ENCODE measurements at regions not wholly inside any gene's neighbourhood (a gene's known extent, or its start where the extent isn't known, plus 50 kb on each side); places are given as distances from the start of the nearest gene placed in this dataset.

- TF ChIP-seq CTCF (IDR thresholded peaks at IDR 0.05) (no peak), POLR2A (IDR thresholded peaks at IDR 0.05) (no peak)
Measured at GRCh38 chr10:78907551-78908211, 161.1 kb upstream of the ZMIZ1 start.

Measured in testis (tissue), 2 donors.